Right lobe of liver (tissue), 4 donors: ENCODE measurements at regions not wholly inside any gene's neighbourhood (a gene's known extent, or its start where the extent isn't known, plus 50 kb on each side); places are given as distances from the start of the nearest gene placed in this dataset.

ENCODE experiments used
- POLR2A ChIP-seq: fragments of 450-650 bp; IDR thresholded peaks from one replicate; pipeline ENCODE4 v1.6.1; 2017; ENCODE audit warnings: antibody characterized with exemption, mild to moderate bottlenecking
- TF ChIP-seq, protein P1 (sequence below), 4 donors: fragments of 200-600 bp in 3 of 4; fragments of 450-650 bp in 1 of 4; IDR thresholded peaks; one replicate each; pipeline versions ENCODE4 v1.5.1 to v1.8.0; 2016 to 2022; ENCODE audit warnings: antibody characterized with exemption in 4 of 4, mild to moderate bottlenecking in 2 of 4
- donor health status: DM: no; HTN: no; CAD: no.
- donor health status: DM: no; HTN: no; CAD: no.
- donor health status: DM: no; HTN: yes; CAD: no.

- TF ChIP-seq, protein P1, sequence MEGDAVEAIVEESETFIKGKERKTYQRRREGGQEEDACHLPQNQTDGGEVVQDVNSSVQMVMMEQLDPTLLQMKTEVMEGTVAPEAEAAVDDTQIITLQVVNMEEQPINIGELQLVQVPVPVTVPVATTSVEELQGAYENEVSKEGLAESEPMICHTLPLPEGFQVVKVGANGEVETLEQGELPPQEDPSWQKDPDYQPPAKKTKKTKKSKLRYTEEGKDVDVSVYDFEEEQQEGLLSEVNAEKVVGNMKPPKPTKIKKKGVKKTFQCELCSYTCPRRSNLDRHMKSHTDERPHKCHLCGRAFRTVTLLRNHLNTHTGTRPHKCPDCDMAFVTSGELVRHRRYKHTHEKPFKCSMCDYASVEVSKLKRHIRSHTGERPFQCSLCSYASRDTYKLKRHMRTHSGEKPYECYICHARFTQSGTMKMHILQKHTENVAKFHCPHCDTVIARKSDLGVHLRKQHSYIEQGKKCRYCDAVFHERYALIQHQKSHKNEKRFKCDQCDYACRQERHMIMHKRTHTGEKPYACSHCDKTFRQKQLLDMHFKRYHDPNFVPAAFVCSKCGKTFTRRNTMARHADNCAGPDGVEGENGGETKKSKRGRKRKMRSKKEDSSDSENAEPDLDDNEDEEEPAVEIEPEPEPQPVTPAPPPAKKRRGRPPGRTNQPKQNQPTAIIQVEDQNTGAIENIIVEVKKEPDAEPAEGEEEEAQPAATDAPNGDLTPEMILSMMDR (IDR thresholded peaks at IDR 0.05): no peak
- no peak for TF ChIP-seq POLR2A
Observed at GRCh38 chr6:27547157-27548075, 74.5 kb upstream of the ZNF184 start.
